SU-DHL-6 (cell line): ENCODE measurements at regions not wholly inside any gene's neighbourhood (a gene's known extent, or its start where the extent isn't known, plus 50 kb on each side); places are given as distances from the start of the nearest gene placed in this dataset.

Experiments used
- CTCF ChIP-seq: fragments of 200-600 bp; sonication (generic); IDR thresholded peaks from one replicate; pipeline ENCODE4 v1.5.1; 2017; ENCODE audit warnings: antibody characterized with exemption, mild to moderate bottlenecking, low read length, moderate library complexity; ENCODE audit not compliant: insufficient read depth, poor library complexity, severe bottlenecking
- EZH2phosphoT487 ChIP-seq: fragments of 200-600 bp; sonication (generic), shearing (Covaris generic); conservative IDR thresholded peaks from 2 replicates; pipeline ENCODE4 v1.6.1; 2018; ENCODE audit warnings: mild to moderate bottlenecking, antibody characterized with exemption, low read length, moderate library complexity, mixed read lengths

DNA sequence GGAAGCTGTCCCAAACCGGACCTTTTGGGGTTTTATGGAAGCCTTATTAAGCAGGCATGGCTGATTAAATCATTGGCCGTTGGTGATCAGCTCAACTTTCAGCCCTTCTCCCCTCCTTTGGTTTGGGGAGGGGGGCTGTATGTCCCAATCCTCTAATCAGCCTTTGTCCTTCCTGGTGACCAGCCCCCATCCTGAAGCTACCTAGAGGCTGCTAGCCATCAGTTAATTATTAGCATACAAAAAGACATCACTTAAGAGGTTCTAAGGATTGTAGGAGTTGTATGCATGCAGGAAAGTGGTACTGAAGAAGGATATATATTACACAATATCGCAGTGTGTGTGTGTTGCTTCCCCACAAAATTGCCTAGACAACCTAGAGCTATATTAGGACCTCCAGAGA is 553.3 kb upstream of the FZD8 start:
- no peak for TF ChIP-seq CTCF
- no peak for TF ChIP-seq EZH2phosphoT487
